ENCODE measurements at regions not wholly inside any gene's neighbourhood (a gene's known extent, or its start where the extent isn't known, plus 50 kb on each side); places are given as distances from the start of the nearest gene placed in this dataset.

DNA sequence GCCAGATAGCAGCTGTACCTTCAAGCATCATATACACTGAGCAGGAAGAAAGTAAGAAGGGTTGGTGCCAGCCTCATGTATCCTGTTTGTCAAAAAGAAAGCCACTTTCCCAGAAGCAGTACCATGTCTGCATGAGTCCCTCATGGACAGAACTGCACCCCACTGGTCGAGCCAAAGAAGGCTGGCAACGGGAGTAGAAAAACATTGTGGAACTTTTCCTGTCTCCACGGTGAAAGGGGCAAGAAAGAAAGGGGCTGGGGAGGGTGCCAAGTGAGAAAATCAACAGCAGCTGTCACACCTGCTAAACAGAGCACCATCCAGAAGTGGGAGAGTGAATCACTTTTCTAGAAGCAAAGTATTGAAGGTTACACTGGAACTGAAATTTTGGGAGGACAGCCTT lies 621.7 kb downstream of the LMO4 start:
- no peak for TF ChIP-seq TCF4 (CRISPR knock-in tag; IDR thresholded peaks at IDR 0.05; ENCODE audit: borderline replicate concordance)
- TF ChIP-seq ARNTL (CRISPR knock-in tag; IDR thresholded peaks at IDR 0.05; ENCODE audit: borderline replicate concordance, low read depth): no peak
